ENCODE measurements at regions not wholly inside any gene's neighbourhood (a gene's known extent, or its start where the extent isn't known, plus 50 kb on each side); places are given as distances from the start of the nearest gene placed in this dataset.
A peak's percentile ranks its signal among the peaks of the same experiment; 100 is the strongest.

DNA sequence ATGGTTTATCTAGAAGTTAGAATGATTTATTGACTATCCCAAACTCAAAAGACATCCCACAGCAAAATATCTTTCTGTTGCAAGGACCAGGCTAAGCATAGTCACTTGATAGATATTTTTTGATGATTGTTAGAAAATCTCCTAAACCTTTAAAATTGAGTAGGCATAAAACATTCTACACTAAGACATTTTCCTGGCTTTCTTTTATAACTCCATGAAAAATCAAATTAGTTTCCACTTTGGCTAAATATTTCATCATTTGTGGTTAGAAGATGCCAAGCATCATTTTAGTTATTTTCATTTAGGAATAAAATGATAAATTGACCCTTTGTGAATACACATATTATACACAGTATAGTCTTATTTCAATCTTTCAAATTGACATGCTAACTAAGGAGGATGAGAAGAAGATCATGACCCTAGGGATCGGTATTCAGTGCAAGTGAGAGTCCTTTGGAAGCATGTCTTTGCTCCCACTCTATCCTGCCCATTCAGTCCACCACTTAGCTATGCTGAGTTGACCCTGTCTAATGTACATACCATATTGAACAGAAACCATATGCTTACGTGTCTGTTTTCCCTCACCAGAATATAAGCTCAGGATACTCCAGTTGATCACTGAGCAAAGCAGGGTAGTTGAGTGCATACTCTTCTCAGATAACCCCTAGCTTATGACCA lies 136.6 kb upstream of the OTUD4 start:
- H3K4me3 Mint-ChIP-seq = no peak overlapping the region
- ATAC-seq (no peak), DNase-seq (no peak)
- H3K9me3 Mint-ChIP-seq = no peaks in the 10 kb centered on the region
- TF ChIP-seq, protein P1, sequence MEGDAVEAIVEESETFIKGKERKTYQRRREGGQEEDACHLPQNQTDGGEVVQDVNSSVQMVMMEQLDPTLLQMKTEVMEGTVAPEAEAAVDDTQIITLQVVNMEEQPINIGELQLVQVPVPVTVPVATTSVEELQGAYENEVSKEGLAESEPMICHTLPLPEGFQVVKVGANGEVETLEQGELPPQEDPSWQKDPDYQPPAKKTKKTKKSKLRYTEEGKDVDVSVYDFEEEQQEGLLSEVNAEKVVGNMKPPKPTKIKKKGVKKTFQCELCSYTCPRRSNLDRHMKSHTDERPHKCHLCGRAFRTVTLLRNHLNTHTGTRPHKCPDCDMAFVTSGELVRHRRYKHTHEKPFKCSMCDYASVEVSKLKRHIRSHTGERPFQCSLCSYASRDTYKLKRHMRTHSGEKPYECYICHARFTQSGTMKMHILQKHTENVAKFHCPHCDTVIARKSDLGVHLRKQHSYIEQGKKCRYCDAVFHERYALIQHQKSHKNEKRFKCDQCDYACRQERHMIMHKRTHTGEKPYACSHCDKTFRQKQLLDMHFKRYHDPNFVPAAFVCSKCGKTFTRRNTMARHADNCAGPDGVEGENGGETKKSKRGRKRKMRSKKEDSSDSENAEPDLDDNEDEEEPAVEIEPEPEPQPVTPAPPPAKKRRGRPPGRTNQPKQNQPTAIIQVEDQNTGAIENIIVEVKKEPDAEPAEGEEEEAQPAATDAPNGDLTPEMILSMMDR (IDR thresholded peaks at IDR 0.05) = no peak
- intact Hi-C loops (cut with micrococcal nuclease) = no loop called here
- H3K36me3 Mint-ChIP-seq (ENCODE audit: low read depth) = no peaks in the 10 kb centered on the region
- ChIA-PET CTCF (no interaction called here), POLR2A (interaction anchor here (0.6 kb wide), 1 partner anchor 1563 kb away, joined by 3 read pairs; no protein-coding TSS in a partner anchor)
- H3K27me3 Mint-ChIP-seq = peaks cover 14% of the 10 kb centered on the region
- H3K4me1 Mint-ChIP-seq (ENCODE audit: low read depth) = no peaks in the 10 kb centered on the region
- H3K27ac Mint-ChIP-seq = no peak overlapping the region

DNA sequence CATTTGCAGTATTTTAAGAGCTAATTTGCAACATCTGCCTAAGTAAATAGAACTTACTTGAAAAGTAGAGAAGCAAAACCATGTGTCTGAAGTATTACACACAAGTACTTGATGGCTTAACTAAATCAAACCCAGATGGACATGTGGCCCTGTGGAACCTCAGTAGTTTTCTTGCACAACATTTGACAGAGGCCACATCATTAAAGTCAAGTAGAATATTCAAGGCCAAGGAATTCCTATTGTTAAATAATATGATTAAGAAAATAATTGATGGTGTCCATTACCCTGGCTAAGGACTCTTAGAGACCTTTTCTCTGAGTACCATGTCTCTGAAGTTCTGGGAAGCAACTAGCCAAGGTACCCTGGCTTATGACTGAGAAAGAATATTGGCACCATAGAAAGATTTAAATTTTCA lies 135.4 kb upstream of the OTUD4 start:
- no peaks in the 10 kb centered on the region for H3K9me3 Mint-ChIP-seq
- no peak overlapping the region for H3K4me3 Mint-ChIP-seq
- peaks cover 3% of the 10 kb centered on the region for H3K4me1 Mint-ChIP-seq (ENCODE audit: low read depth)
- ATAC-seq (no peak), DNase-seq (no peak)
- no peak overlapping the region for H3K27ac Mint-ChIP-seq
- no peaks in the 10 kb centered on the region for H3K36me3 Mint-ChIP-seq (ENCODE audit: low read depth)
- intact Hi-C loops (cut with micrococcal nuclease) = no loop called here
- TF ChIP-seq, protein P1 (IDR thresholded peaks at IDR 0.05) = no peak
- peaks cover 14% of the 10 kb centered on the region for H3K27me3 Mint-ChIP-seq
- ChIA-PET POLR2A (no interaction called here), CTCF (no interaction called here)

DNA sequence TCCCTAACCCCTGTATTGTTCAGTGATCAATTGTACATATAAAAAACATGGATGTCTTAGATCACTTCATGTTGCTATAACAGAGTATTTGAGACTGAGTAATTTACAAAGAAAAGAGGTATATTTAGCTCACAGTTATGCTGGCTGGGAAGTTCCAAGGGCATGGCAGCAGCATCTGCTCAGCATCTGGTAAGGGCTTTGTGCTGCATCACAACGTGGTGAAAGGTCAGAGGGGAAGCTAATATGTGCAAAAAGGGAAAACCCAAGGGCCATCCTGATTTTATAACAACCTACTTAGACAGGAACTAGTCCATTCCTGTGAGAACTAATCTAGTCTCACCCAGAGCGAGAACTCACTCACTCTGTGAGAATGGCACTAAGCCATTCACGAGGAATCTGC lies 128.2 kb upstream of the OTUD4 start:
- no peaks in the 10 kb centered on the region for H3K9me3 Mint-ChIP-seq
- H3K4me3 Mint-ChIP-seq = no peak overlapping the region
- TF ChIP-seq, protein P1 (IDR thresholded peaks at IDR 0.05) = no peak
- DNase-seq (peak; percentile 36), ATAC-seq (peak; percentile 69)
- H3K4me1 Mint-ChIP-seq (ENCODE audit: low read depth) = peaks cover 36% of the 10 kb centered on the region
- POLR2A ChIA-PET = no interaction called here
- peak overlapping the region; percentile 80 for H3K27ac Mint-ChIP-seq
- intact Hi-C loops (cut with micrococcal nuclease) = loop anchor here (10.0 kb wide), 1 partner anchor 176 kb away; the partner anchor contains the start of gene SMAD1
- CTCF ChIA-PET = interaction anchor here (0.9 to 1.1 kb wide), 2 partner anchors 74 to 249 kb away, joined by 3 read pairs; no protein-coding TSS in a partner anchor
- H3K36me3 Mint-ChIP-seq (ENCODE audit: low read depth) = no peaks in the 10 kb centered on the region
- H3K27me3 Mint-ChIP-seq = peaks cover 5% of the 10 kb centered on the region

DNA sequence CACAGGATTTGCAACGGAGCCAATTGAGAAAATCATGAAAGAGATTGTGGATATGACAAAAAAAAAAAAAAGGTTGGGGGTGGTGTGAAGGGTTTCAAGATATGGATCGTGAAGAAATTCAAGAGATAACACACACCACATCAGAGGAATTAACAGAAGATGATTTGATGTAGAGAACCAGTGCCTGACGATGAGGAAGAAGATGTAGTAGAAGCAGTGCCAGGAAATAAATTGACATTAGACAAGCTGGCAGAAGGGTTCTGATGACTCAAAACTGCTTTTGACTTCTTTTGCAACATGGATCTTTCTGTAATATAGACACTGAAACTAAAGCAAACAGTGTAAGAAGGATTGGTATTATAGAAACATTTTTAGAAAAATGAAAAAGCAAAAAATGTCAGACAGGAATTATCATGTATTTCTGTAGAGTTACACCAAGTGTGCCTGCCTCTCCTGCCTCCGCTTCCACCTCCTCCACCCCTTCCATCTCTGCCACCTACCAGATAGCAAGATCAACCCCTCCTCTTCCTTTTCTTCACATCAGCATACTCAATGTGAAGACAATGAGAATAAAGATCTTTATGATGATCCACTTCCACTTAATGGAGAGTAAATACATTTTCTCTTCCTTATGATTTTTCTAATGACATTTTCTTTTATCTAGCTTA lies 127.5 kb upstream of the OTUD4 start:
- intact Hi-C loops (cut with micrococcal nuclease) = loop anchor here (10.0 kb wide), 1 partner anchor 177 kb away; the partner anchor contains the start of gene SMAD1
- ChIA-PET CTCF (interaction anchor here (0.9 to 1.1 kb wide), 2 partner anchors 73 to 249 kb away, joined by 3 read pairs; no protein-coding TSS in a partner anchor), POLR2A (no interaction called here)
- Mint-ChIP-seq H3K27ac (peak overlapping the region; percentile 80), H3K36me3 (ENCODE audit: low read depth) (no peaks in the 10 kb centered on the region), H3K9me3 (no peaks in the 10 kb centered on the region), H3K4me3 (no peak overlapping the region), H3K4me1 (ENCODE audit: low read depth) (peaks cover 36% of the 10 kb centered on the region), H3K27me3 (peaks cover 5% of the 10 kb centered on the region)
- peak; percentile 85 for ATAC-seq
- TF ChIP-seq, protein P1 (IDR thresholded peaks at IDR 0.05) = no peak
- DNase-seq = peak; percentile 2

DNA sequence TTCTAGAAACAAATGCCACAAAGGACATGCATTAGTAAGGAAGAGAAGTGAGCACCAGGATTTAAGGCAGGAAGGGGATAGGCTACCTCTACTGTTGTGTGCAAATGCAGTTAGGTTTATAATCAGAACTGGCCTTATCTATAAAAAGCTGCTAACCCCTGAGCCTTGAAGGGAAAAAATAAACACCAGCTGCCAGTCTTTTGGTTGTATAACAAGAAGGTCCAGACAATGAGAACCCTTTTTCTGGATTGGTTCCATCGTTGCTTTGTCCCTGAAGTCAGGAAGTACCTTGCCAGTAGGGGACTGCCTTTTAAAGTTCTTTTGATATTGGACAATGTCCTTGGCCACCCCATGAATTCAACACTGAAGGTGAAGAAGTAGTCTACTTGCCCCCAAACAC lies 126.7 kb upstream of the OTUD4 start:
- H3K9me3 Mint-ChIP-seq = no peaks in the 10 kb centered on the region
- DNase-seq (no peak), ATAC-seq (no peak)
- ChIA-PET CTCF (no interaction called here), POLR2A (no interaction called here)
- no peaks in the 10 kb centered on the region for H3K36me3 Mint-ChIP-seq (ENCODE audit: low read depth)
- no peak overlapping the region for H3K4me3 Mint-ChIP-seq
- TF ChIP-seq, protein P1 (IDR thresholded peaks at IDR 0.05) = no peak
- peaks cover 36% of the 10 kb centered on the region for H3K4me1 Mint-ChIP-seq (ENCODE audit: low read depth)
- peaks cover 6% of the 10 kb centered on the region for H3K27me3 Mint-ChIP-seq
- intact Hi-C loops (cut with micrococcal nuclease) = loop anchor here (10.0 kb wide), 1 partner anchor 178 kb away; the partner anchor contains the start of gene SMAD1
- H3K27ac Mint-ChIP-seq = no peak overlapping the region

All from activated CD8-positive, alpha-beta T cell treated with anti-CD3 and anti-CD28 coated beads for 36 hours (primary cell).